ENCODE measurements at regions not wholly inside any gene's neighbourhood (a gene's known extent, or its start where the extent isn't known, plus 50 kb on each side); places are given as distances from the start of the nearest gene placed in this dataset.

DNA sequence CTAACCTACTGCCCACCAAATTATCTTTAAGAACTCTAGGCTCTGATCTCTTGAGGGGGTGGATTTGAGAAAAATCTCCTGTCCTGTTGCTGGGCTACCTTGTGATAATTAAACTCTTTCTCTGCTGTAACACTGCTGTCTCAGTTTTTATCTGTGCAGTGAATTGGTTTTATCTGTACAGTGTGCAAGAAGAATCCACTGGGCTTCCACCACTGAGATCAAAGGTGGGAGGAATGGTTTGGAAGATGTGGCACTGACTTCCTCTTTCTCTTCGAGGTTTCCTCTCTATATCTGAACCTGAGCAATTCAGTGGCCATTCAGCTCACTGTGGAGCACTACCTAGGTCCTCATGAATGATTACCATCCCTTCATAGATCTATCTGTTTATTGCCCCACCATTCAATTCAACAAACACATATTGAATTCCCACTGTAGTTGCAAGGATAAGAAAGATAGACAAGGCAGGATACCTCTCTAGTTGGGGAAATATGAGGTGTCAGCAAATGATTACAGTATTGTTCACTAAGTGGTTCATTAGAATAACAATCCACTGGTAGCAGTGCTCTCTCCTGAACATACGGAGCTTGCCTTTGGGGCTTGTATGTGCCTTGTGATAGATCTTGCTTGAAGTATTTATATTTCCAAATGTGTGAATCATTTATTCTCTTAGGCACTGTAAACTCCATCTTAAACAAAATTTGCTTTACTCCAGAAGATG lies 172.1 kb upstream of the ARG1 start:
- Mint-ChIP-seq H3K9me3 (peaks cover 8 to 31% of the 10 kb centered on the region in 2 donors), H3K36me3 (peaks cover 31 to 47% of the 10 kb centered on the region in 2 donors), H3K27ac (peak overlapping the region in 1 of 2 donors; percentile 18)
- peak in 1 of 2 donors; percentile 16 for ATAC-seq
- no peak for DNase-seq (ENCODE audit: low spot score in 2 of 2)

DNA sequence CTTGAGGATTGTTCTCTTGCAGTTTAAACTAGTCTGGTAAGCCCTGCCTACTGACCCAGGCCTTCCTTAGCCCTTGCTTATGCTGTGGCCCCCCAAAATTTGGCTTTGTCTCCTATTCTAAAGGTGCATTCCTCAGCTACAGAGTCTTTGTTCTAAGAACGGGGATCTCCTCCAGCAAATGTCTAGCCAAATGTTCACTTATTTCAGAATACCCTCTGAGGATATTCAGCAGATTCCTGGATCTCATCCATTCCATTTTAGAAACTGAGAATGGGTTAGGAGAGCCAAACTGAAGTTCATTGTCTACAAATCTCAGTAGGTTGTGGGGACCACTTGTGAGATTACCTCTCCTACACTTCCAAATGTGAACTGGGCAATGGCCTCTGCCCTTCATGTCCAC lies 164.2 kb upstream of the ARG1 start:
- Mint-ChIP-seq H3K36me3 (peaks cover 23 to 39% of the 10 kb centered on the region in 2 donors), H3K9me3 (peaks cover 5 to 35% of the 10 kb centered on the region in 2 donors), H3K27ac (no peak overlapping the region)
- DNase-seq (ENCODE audit: low spot score in 2 of 2) (no peak), ATAC-seq (no peak)

DNA sequence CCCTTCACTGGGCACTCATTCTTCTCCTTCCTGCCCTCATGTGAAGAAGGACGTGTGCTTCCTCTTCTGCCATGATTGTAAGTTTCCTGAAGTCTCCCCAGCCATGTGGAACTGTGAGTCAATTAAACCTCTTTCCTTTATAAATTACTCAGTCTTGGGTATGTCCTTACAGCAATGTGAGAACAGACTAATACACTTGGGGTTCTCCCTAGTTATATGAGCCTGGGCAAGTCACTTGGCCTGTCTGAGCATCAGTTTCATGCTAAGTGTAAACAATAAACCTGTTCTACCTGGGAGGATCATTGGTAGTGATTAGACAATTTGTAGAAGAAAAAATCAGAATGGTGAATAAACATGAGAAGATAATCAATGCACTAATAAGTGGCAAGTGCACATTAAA lies 162.2 kb upstream of the ARG1 start:
- Mint-ChIP-seq H3K36me3 (peaks cover 11 to 27% of the 10 kb centered on the region in 2 donors), H3K27ac (no peak overlapping the region), H3K9me3 (peaks cover 5 to 20% of the 10 kb centered on the region in 2 donors)
- ATAC-seq (peak in 1 of 2 donors; percentile 84), DNase-seq (ENCODE audit: low spot score in 2 of 2) (no peak)

DNA sequence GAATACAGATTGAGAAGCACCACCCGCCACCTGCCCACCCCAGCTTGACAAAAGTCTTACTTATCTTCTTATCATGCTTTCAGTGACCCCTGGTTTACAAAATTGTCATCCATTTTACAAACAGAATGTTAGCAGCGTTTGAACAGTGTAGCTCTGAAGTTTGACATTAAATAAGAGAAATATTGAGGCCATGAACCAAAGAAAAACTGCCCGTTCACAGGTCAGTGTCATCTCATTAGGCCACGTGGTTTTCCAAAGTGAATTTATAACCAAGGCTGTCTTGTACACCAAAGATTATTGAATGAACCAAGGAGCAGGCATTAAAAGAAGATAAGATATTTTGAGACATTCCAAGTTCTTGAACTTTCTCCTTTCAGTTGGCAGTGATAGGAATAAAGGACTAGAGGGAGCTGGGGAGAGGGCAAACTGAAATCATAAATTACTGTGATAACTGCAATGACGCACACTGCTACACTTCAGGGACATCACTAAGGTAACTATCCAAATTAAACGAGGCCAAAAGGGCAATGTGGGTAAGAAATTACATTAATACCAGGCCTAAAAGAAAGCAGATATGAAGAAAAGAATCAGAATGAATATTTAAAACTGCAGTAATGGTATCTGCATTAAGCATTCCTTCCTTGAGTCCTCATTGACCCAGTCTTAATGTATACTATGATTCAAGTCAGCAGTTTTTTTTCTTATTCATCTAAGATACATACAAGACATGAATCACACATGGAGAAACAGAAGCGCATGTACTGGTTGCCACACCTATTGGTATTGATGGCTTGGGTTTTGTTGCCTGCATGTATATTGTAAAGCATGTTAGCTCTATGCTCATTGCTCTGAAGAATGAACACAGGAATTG lies 159.8 kb upstream of the ARG1 start:
- DNase-seq (ENCODE audit: low spot score in 2 of 2) (no peak), ATAC-seq (peak; percentile 32 to 79)
- Mint-ChIP-seq H3K9me3 (peaks cover 5 to 11% of the 10 kb centered on the region in 2 donors), H3K27ac (no peak overlapping the region), H3K36me3 (peaks cover 11 to 27% of the 10 kb centered on the region in 2 donors)

DNA sequence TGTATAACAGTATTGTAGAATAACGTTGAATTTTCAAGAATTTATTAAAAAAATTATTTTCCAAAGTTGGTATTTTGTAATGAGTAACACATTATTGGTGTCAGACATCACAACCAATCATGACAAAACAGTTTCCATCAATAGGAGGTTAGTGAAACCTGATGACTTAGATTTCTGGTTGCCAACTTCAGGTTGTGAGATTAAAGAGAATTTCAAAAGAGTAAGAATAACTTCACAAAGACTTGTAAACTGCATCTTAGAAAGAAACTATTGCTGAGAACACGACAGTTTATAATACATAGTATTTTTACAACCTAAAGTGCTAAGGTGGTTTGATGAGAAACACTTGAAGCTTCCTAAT lies 159.2 kb upstream of the ARG1 start:
- DNase-seq (ENCODE audit: low spot score in 2 of 2) (no peak), ATAC-seq (peak in 1 of 2 donors; percentile 48)
- no peak overlapping the region for H3K27ac Mint-ChIP-seq
- H3K9me3 Mint-ChIP-seq = peaks cover 5 to 11% of the 10 kb centered on the region in 2 donors
- peaks cover 11 to 27% of the 10 kb centered on the region in 2 donors for H3K36me3 Mint-ChIP-seq

DNA sequence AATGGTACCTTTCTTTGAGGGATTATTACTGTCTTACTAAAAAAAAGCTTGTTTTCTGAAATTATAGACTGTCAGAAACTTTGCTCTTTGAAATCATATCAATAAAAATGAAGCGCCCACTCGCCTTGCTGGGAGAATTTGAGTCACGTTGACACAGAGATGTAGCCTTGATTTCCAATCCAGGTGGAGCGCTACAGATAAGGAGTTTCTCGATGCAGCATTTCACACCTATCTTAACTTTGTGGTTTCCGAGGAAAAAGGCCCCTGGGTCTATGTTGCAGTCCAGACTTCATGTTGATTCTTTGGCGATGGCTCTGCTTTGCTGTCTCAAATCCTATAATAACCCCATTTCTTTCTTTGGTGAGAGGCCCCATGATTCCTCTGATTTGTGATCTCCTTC lies 158.1 kb upstream of the ARG1 start:
- Mint-ChIP-seq H3K36me3 (peaks cover 19 to 31% of the 10 kb centered on the region in 2 donors), H3K9me3 (peaks cover 5 to 16% of the 10 kb centered on the region in 2 donors), H3K27ac (no peak overlapping the region)
- ATAC-seq (peak in 1 of 2 donors; percentile 23), DNase-seq (ENCODE audit: low spot score in 2 of 2) (no peak)

DNA sequence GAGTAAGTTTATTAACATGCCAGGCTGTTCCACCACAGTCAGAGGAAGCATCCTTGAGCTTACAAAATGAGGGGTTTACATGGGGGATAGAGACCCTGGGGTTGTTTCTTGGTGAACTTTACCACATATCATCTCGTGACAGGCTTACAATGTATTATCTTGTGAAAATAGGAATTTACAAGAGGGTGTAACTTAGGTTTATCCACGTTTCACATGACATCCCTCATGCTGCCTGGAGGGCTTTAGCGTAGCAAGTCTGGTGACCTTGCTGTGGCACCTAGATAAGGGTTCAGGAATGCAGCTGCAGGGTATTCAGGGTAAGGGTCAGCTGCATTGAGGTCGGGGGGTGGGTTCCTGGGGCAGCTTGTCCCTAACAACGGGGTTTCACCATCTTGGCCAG lies 154.6 kb upstream of the ARG1 start:
- DNase-seq (ENCODE audit: low spot score in 2 of 2) (no peak), ATAC-seq (no peak)
- Mint-ChIP-seq H3K27ac (no peak overlapping the region), H3K9me3 (peaks cover 0 to 14% of the 10 kb centered on the region in 2 donors), H3K36me3 (peaks cover 16 to 20% of the 10 kb centered on the region in 2 donors)

DNA sequence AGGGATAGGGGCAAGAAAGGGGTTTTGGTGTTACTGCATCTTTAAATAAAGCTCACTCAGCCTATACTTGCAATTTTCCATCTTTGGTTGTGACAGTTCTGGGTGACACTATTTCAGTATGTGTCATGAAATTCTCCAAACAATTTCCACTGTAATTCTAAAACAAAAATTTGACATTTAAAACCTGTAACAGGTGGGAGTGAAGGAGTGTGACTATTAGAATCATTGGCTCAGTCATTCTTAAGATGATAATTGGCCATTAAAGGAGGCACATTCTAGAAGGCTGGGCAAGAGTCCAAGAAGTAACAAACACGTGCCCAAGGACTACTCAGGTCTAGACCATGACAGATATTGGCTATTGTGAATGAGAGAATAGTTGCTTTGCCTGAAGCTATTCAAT lies 153.3 kb upstream of the ARG1 start:
- ATAC-seq = peak; percentile 69
- Mint-ChIP-seq H3K36me3 (peaks cover 16 to 20% of the 10 kb centered on the region in 2 donors), H3K27ac (peak overlapping the region; percentile 78 to 79), H3K9me3 (peaks cover 0 to 14% of the 10 kb centered on the region in 2 donors)
- DNase-seq (ENCODE audit: low spot score in 2 of 2) = no peak

DNA sequence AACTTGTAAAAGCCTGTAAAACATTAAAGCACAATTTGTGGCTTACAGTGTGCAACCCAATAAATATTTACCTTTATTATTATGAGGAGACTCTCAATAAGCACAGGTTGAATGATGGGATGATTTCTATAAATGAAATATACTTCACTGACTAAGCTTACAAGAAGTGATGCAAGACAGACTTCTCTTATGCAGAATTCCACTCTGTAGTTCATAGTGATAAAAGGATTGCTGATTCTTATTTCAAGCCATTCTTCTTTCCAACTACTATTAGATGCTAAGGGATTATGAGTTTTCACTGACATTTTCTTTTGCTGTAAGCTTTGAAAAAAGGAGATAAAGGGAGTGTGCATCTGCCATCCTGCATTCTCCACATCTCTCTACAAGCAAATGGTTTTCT lies 149.0 kb upstream of the ARG1 start:
- Mint-ChIP-seq H3K27ac (no peak overlapping the region), H3K36me3 (peaks cover 16 to 29% of the 10 kb centered on the region in 2 donors), H3K9me3 (peaks cover 0 to 14% of the 10 kb centered on the region in 2 donors)
- no peak for ATAC-seq
- DNase-seq (ENCODE audit: low spot score in 2 of 2) = no peak

DNA sequence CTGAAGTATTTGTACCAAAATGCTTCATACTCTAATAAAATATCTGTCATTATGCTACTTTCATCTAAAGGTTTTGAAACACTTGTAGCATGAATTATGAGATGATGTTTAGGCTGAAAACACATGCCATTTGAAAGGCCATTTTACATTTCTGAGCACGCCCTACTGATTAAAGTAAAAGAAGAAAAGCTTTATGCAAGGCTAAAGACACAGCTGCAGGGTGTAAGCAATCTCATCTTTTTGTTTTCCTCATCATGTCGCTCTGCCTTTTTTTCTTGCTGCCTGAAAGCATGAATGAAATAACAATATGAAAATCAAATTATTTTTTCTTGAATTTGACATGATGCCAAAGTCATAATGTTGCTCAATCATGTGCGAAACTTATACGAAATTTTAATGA lies 148.6 kb upstream of the ARG1 start:
- Mint-ChIP-seq H3K36me3 (peaks cover 13 to 29% of the 10 kb centered on the region in 2 donors), H3K27ac (no peak overlapping the region), H3K9me3 (peaks cover 0 to 12% of the 10 kb centered on the region in 2 donors)
- ATAC-seq (no peak), DNase-seq (ENCODE audit: low spot score in 2 of 2) (no peak)

DNA sequence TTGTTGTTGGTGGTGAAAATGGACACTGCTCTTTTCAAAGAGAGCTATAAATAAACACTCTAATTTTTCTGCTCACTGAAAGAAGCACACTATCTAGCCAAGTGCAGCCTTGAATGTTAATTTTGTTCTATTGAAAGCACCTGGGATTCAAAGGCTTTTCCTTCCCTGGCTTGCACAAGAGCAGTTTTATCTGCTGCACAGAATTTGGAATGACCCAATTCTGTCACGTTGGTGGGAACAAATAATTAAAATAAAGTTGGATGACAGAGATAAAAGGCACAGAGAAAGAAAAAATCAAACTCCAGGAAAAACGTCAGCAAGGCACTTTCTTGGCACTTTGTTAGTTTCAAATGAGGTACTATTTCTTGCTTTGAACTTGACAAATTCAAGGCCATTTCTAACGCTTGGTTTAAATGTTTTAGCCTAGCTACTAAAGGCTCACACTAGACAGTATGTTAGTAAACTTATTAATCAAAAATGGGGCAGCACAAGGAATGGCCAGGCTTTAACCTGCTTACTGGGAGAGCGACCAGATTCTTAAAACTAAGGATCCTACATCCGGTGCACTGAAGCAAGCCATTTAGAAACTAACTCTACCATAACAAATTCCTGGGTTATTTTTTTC lies 145.5 kb upstream of the ARG1 start:
- peaks cover 0 to 22% of the 10 kb centered on the region in 2 donors for H3K36me3 Mint-ChIP-seq
- no peak overlapping the region for H3K27ac Mint-ChIP-seq
- no peak for ATAC-seq
- DNase-seq (ENCODE audit: low spot score in 2 of 2) = no peak
- peaks cover 0 to 4% of the 10 kb centered on the region in 2 donors for H3K9me3 Mint-ChIP-seq

DNA sequence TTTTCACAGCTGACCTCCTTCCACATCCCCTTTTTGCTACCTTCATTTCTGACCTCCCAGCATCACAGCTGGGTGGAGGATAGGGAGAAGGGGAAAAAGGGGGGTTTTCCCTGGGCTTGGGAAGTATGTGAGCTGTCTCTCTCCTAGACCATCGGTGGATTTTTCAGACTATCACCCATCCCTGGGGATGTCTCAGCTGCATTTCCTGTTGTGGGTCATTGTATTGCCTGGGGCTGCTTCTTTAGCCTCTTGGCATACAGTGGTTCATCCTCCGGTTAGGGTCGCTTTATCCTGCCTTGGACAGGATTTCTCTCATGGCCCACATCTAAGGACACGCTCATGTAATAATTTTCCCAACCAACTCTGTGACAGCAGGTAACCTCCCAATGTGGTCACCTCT lies 142.5 kb upstream of the ARG1 start:
- Mint-ChIP-seq H3K27ac (no peak overlapping the region), H3K9me3 (peaks cover 0 to 10% of the 10 kb centered on the region in 2 donors), H3K36me3 (peaks cover 15 to 44% of the 10 kb centered on the region in 2 donors)
- ATAC-seq (no peak), DNase-seq (ENCODE audit: low spot score in 2 of 2) (no peak)

DNA sequence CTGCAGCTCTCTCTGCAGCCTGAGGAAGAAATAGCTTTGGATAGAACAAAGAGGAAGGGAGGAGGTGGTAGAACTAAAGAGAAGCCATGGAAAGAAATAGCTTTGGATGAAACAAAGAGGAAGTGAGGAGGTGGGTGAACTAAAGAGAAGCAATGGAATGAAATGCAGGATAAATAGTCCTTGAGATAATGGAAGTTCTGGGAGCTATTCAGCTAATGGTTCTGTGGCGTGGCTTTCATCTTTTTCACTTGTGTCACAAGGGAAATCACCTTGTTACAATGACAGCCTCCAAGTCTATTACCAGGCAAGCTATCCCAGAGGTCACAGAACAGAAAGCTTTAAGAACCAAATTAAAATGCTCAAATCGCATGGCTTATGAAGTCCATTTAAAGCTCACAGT lies 141.3 kb upstream of the ARG1 start:
- Mint-ChIP-seq H3K36me3 (peaks cover 26 to 56% of the 10 kb centered on the region in 2 donors), H3K27ac (peak overlapping the region in 1 of 2 donors; percentile 72), H3K9me3 (peaks cover 8 to 21% of the 10 kb centered on the region in 2 donors)
- no peak for DNase-seq (ENCODE audit: low spot score in 2 of 2)
- no peak for ATAC-seq

DNA sequence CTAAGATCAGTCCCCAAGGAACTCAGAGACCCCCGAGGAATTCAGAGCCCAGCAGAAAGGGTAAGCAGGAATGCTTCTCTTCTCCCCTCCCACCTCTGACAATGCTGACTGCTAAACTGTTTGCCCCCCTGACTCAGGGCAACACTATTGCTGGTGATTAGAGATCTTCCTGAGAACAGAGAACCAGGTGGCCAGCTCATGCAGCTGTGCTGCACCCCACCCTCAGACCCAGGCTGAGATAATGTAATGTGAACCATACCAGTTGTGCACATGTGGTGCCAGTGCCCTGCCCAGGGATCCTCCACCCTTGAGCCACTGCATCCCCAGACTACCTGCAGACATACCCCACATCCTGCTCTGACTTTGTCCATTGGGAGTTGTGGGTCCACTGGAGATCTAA lies 139.1 kb upstream of the ARG1 start:
- peaks cover 49 to 70% of the 10 kb centered on the region in 2 donors for H3K36me3 Mint-ChIP-seq
- DNase-seq (ENCODE audit: low spot score in 2 of 2) = no peak
- ATAC-seq = no peak
- no peak overlapping the region for H3K27ac Mint-ChIP-seq
- peaks cover 14 to 38% of the 10 kb centered on the region in 2 donors for H3K9me3 Mint-ChIP-seq

DNA sequence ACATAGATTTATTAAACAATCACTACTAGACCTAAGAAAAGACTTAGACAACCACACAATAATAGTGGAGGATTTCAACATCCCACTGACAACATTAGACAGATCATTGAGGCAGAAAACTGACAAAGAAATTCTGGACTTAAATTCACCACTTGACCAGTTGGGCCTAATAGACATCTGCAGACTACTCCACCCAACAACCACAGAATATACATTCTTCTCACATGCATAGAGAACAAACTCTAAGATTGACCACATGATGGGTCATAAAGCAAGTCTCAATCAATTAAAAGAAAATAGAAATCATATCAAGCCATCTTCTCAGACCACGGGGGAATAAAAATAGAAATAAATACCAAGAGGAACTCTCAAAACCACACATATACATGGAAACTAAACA lies 136.7 kb upstream of the ARG1 start:
- ATAC-seq (no peak), DNase-seq (ENCODE audit: low spot score in 2 of 2) (no peak)
- Mint-ChIP-seq H3K27ac (peak overlapping the region in 1 of 2 donors; percentile 14), H3K36me3 (peaks cover 55 to 74% of the 10 kb centered on the region in 2 donors), H3K9me3 (peaks cover 14 to 39% of the 10 kb centered on the region in 2 donors)

DNA sequence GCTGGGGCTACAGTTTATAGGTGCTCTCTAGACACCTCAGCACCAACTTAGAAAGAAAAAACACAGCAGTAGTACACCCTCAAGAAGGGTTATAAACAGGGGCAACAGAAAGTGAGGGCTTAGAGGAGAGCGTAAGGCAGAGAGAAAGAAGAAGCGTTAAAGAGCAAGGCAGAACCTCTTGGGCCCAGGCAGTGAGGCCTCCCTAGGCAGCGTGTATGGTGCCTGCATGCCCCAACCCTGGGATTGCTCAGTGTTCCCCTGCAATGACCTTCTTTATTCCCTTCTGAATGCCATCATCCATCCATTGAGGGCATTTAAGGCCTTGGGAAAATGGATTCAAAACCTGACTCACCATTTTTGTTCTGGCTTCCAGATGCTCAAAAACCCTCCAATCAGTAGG lies 130.0 kb upstream of the ARG1 start:
- H3K27ac Mint-ChIP-seq = peak overlapping the region; percentile 90 to 95
- H3K9me3 Mint-ChIP-seq = peaks cover 4 to 9% of the 10 kb centered on the region in 2 donors
- no peak for DNase-seq (ENCODE audit: low spot score in 2 of 2)
- ATAC-seq = peak; percentile 32 to 44
- H3K36me3 Mint-ChIP-seq = peaks cover 31 to 39% of the 10 kb centered on the region in 2 donors

DNA sequence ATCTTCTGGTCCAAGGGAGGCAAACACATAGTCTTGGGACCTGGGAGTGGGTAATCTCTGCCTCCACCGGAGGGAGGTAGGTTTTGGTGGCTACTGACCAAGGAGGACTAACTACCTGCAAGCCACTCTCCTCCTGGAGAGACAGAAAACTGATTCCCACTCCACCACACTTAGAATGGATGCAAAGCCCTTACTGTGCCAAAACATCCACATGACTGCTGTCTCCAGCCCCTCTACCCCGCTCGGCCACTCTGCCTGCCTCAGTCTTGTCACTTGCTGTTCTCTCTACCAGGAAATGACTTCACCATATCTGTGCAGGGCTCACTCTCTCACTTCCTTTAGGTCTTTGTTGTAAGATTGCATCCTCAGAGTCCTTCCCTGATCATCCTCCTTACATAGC lies 129.5 kb upstream of the ARG1 start:
- peak overlapping the region; percentile 90 to 95 for H3K27ac Mint-ChIP-seq
- peaks cover 4 to 5% of the 10 kb centered on the region in 2 donors for H3K9me3 Mint-ChIP-seq
- peaks cover 26 to 34% of the 10 kb centered on the region in 2 donors for H3K36me3 Mint-ChIP-seq
- peak; percentile 87 to 90 for ATAC-seq
- peak; percentile 31 to 62 for DNase-seq (ENCODE audit: low spot score in 2 of 2)

All from activated naive CD4-positive, alpha-beta T cell treated with anti-CD3 and anti-CD28 coated beads, Interleukin-2, amount 50 U/mL, for 72 hours (primary cell).